ENCODE measurements at regions not wholly inside any gene's neighbourhood (a gene's known extent, or its start where the extent isn't known, plus 50 kb on each side); places are given as distances from the start of the nearest gene placed in this dataset.
"Not testable (repeated sequence)": the region's sequence is repeated elsewhere in the genome, so short reads cannot be mapped to it uniquely, and the experiment has no call there.

DNA sequence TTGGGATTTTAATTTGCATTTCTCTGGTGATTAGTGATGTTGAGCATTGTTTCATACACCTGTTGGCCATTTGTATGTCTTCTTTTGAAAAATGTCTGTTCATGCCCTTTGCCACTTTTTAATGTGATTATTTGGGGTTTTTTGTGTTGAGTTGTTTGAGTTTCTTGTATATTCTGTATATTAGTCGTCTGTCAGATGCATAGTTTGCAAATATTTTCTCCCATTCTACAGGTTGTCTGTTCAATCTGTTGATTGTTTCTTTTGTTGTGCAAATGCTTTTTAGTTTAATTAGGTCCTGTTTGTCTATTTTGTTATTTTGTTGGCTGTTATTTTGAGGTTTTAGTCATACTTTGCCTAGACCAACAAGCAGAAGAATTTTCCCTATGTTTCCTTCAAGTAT is 164.0 kb upstream of the CXADR start:
- DNase-seq (ENCODE audit: low read depth in 1 of 2, low spot score in 1 of 2): no peak

- DNase-seq (ENCODE audit: low read depth in 1 of 2, low spot score in 1 of 2): no peak
Measured at GRCh38 chr21:17351766-17352165, 161.1 kb upstream of the CXADR start.

DNA sequence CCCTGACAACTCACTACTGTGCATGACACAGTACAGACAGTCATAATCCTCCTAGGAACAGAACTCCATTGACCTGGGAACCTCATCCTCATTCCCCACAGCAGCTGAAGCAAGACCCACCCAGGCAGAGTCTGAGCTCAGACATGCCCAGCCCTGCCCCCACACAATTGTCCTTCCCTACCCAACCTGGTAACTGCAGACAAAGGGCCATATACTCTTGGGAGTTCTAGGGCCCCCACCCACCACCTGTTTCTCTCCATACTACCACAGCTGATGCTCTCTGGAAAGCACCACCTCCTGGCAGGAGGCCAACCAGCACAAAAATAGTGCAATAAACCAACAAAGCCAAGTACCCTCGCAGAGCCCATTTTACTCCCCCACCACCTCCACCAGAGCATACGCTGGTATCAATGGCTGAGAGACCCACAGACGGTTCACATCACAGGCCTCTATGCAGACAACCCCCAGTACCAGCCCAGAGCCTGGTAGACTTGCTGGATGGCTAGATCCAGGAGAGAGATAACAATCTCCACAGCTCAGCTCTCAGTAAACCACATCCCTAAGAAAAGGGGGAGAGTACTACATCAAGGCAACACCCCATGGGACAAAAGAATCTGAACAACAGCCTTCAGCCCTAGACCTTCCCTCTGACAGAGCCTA is 159.7 kb upstream of the CXADR start:
- no peak for DNase-seq (ENCODE audit: low read depth in 1 of 2, low spot score in 1 of 2)

GRCh38 chr21:17359781-17360180 is 153.1 kb upstream of the CXADR start:
- DNase-seq (ENCODE audit: low read depth in 1 of 2, low spot score in 1 of 2): no peak

GRCh38 chr21:17368748-17369363 is 144.0 kb upstream of the CXADR start:
- DNase-seq (ENCODE audit: low read depth in 1 of 2, low spot score in 1 of 2): no peak

DNA sequence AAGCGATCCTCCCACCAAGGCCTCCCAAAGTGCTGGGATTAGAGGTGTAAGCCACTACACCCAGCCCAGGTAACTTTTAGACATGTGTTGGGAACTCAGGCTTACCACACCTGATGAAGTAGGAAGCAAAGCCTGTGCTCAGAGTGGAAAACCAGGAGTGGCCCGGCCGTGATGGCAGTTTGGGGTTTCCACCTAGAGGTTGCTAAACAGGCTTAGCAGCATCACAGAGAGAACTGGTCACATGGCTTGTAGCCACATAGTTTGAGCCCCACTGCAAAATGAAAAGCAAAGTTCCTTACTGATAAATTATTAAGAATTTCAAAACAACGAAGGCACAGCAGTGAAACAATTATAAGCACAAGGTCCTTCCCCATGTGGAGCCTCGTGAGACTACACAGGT is 142.6 kb upstream of the CXADR start:
- DNase-seq (ENCODE audit: low read depth in 1 of 2, low spot score in 1 of 2): no peak

DNA sequence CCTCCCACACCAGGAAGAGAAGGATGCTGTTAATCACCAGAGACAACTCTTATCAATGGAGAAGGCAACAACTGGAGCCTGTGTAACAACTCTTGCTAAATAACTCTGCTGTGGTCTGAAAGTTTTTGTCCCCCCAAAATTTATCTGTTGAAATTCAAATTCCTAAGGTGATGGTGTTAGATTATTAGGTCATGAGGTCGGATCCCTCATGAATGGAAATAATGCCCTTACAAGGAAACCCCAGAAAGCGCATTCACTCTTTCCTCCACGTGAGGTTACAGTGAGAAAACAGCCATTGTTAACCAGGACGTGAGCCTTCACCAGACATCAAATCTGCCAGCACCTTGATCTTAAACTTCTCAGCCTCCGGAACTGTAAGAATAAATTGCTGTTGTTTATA is 141.9 kb upstream of the CXADR start:
- DNase-seq (ENCODE audit: low read depth in 1 of 2, low spot score in 1 of 2): no peak

GRCh38 chr21:17371450-17371849 is 141.4 kb upstream of the CXADR start:
- DNase-seq (ENCODE audit: low read depth in 1 of 2, low spot score in 1 of 2): no peak

DNA sequence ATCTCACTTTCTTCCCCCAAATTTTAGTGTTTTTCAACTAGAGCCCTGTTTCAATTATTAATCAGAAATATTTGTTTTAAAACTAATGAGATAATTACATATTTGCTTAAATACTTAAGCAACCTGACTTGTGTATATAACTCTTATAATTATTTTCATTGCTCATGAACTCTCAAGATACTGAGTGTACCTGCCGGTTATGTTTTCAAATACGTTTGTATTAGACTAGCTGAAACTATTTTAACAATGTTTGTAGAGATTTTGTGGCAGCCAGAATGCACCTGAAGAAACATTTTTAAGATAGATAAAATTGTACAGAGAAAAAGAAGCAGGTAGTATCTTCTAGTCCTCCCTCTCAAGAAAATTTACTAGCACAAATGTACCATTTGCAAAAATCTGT is 140.6 kb upstream of the CXADR start:
- DNase-seq (ENCODE audit: low read depth in 1 of 2, low spot score in 1 of 2): no peak

GRCh38 chr21:17386498-17386897 is 126.3 kb upstream of the CXADR start:
- DNase-seq (ENCODE audit: low read depth in 1 of 2, low spot score in 1 of 2): no peak

DNA sequence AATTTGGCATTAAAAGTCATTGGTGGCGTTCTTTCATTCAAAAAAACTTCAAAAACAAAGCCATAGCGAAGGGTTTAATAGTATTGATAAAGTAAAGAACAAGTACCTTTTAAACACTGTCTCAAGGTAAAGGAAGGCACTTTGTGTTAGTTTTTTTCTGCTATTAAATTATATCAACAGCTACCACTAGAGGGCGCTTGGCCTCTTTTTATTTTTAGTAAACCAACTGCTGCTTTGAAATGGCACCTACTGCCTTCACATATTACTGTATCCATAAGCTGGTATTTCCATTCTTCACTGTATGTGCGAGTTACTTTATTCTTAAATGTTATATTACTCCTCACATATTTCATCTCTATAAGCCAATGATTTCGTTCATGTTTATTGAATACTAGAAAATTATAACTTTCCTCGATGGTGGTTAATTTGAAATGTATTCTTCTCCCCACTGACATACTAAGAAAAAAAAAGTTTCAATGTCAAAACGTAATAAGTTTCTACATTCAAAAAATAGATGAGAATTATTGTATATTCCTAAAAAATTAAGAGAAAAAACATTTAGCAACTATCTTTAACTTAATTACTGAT is 125.7 kb upstream of the CXADR start:
- DNase-seq (ENCODE audit: low read depth in 1 of 2, low spot score in 1 of 2): no peak

DNA sequence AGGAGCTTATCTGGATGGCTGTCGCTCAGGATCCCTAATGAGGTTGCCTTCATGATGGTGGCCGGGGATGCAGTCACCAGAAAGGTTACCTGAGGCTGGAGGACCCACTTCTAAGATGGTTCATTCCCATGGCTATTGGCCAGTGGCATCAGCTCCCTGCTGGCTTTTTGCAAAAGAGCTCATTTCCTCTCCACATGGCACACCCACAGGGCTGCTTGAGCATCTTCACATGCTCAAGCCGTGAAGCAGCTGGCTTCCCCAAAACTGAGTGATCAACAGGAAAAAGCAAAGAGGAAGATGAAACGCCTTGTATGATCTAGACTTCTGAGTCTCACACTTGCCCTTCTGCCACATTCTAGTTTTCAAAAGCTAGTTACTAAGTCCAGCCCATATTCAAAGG is 124.6 kb upstream of the CXADR start:
- DNase-seq (ENCODE audit: low read depth in 1 of 2, low spot score in 1 of 2): no peak

DNA sequence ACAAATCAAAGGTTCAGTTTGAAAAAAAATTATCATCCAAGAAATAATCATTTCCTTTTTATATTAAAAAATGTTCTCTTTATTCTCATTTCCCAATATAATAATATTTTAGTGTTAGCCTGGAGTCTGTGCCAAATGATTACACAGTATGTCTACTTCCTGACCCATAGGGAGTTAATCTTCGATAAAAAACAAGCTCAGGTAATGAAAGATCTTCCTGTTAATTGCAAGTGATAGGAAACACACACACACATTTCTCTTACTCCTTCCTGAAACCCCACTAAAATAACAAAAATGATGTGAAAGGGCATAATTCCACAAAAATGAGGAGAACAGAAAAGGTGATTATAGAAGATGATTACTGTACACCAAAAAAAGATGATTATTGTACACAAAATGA is 123.5 kb upstream of the CXADR start:
- no peak for DNase-seq (ENCODE audit: low read depth in 1 of 2, low spot score in 1 of 2)

DNA sequence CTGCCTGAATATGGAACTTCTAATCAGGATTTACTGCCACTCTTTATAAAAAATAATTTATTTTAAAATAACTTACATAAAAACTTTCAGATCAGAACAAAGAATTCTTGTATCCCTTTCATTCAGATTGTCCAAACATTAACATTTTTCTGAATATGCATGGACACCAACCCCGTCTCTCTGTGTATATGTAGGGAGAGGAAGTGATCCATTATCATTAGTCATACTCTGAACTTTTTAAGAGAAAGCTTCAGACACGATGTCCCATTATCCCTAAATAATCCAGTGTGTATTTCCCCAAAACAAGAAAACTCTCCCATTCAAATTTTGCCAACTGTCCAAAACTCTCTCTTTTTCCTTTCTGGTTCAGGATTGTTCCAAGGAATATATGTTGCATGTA is 122.3 kb upstream of the CXADR start:
- DNase-seq (ENCODE audit: low read depth in 1 of 2, low spot score in 1 of 2): no peak

- no peak for DNase-seq (ENCODE audit: low read depth in 1 of 2, low spot score in 1 of 2)
Measured at GRCh38 chr21:17391811-17392340, 121.0 kb upstream of the CXADR start.

DNA sequence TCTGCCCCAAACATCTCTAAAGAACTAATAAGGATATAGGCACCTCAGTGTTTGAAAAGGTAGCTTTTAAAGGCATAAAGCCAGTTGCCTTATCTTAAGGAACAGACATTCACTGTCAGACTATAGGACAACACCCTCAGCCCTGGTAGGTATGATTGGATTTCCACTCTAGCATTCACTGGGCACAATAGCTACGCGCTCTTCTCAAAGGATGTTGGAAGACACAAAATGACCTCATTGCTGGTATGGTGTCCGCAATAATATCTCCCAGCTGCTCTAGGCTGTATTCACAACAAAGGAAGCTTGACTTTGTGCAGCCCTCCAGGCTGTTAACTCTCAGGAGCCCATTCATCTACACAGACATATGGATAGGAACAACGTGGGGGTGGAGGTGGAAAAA is 119.4 kb upstream of the CXADR start:
- DNase-seq (ENCODE audit: low read depth in 1 of 2, low spot score in 1 of 2): no peak

DNA sequence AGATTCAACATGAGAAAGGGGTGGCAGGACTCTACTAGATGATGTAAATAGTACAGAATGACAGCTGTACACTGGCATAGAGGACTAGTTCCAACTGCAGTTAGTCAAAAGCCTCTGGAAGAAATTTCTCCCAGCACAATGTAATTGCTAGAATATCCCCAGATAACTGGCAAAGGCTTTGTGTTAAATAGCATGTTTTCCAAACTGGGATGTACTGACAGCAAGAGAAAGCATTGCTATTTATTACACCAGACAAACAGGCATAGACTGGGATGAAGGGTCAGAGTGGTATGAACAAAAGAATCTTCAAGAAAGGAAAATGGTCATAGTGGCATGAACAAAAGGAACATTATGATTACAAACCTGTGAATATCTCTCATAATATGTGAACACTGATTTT is 115.9 kb upstream of the CXADR start:
- no peak for DNase-seq (ENCODE audit: low read depth in 1 of 2, low spot score in 1 of 2)

GRCh38 chr21:17397703-17398102 is 115.1 kb upstream of the CXADR start:
- DNase-seq (ENCODE audit: low read depth in 1 of 2, low spot score in 1 of 2): no peak

- not testable (repeated sequence) for DNase-seq (ENCODE audit: low read depth in 1 of 2, low spot score in 1 of 2)
Measured at GRCh38 chr21:17398954-17399353, 113.9 kb upstream of the CXADR start.

DNA sequence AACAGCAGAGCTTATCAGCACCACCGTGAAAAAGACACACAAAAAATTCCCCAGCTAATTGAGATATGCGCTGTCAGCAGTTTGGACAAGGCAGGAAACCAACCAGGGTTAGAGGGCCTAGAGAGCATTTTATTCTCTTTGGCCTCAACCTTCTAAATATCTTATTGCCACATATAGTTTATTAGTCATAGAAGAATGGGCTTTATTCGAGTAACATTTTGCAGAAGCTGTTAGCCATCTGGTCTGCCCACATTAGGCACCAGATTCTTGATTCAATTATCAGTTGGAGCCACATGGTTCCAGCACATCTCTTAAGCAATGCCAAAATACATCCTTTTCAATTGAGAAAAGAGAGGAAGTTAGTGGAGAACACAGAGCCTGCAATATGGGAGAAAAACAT is 109.9 kb upstream of the CXADR start:
- DNase-seq (ENCODE audit: low read depth in 1 of 2, low spot score in 1 of 2): no peak

GRCh38 chr21:17406202-17406601 is 106.6 kb upstream of the CXADR start:
- no peak for DNase-seq (ENCODE audit: low read depth in 1 of 2, low spot score in 1 of 2)

GRCh38 chr21:17414766-17415165 is 98.1 kb upstream of the CXADR start:
- no peak for DNase-seq (ENCODE audit: low read depth in 1 of 2, low spot score in 1 of 2)

GRCh38 chr21:17416139-17416538 is 96.7 kb upstream of the CXADR start:
- DNase-seq (ENCODE audit: low read depth in 1 of 2, low spot score in 1 of 2): no peak
